Activated CD8-positive, alpha-beta T cell treated with anti-CD3 and anti-CD28 coated beads for 36 hours (primary cell): ENCODE measurements at regions not wholly inside any gene's neighbourhood (a gene's known extent, or its start where the extent isn't known, plus 50 kb on each side); places are given as distances from the start of the nearest gene placed in this dataset.

Experiments used
- ATAC-seq: fragments of 200-7000 bp; cut with Tn5 transposase; one replicate; pipeline ENCODE4 v1.10.0; 2021; ENCODE audit warnings: mild to moderate bottlenecking, moderate library complexity
- CTCF ChIA-PET: fragments of 350-600 bp; sonication (Branson Sonifier 250); formaldehyde crosslinking; loops from one replicate; lab custom pipeline; 2021; ENCODE audit warnings: antibody characterized with exemption; lab: Charles Lee
- POLR2A ChIA-PET: fragments of 350-600 bp; sonication (Branson Sonifier 250); formaldehyde crosslinking; loops from one replicate; lab custom pipeline; 2021; ENCODE audit warnings: antibody characterized with exemption; lab: Charles Lee
- DNase-seq: peaks from one replicate; pipeline ENCODE4 v3.0.0-alpha.2; 2020
- H3K27ac Mint-ChIP-seq: one replicate; pipeline ENCODE4 v1.8.0; 2021; ENCODE audit warnings: mild to moderate bottlenecking, mixed read lengths
- H3K27me3 Mint-ChIP-seq: one replicate; pipeline ENCODE4 v1.8.0; 2021; ENCODE audit warnings: mixed read lengths
- H3K36me3 Mint-ChIP-seq: one replicate; pipeline ENCODE4 v1.8.0; 2021; ENCODE audit warnings: low read depth, mixed read lengths
- H3K4me1 Mint-ChIP-seq: one replicate; pipeline ENCODE4 v1.8.0; 2021; ENCODE audit warnings: low read depth, mixed read lengths
- H3K4me3 Mint-ChIP-seq: one replicate; pipeline ENCODE4 v1.8.0; 2021; ENCODE audit warnings: mild to moderate bottlenecking, moderate library complexity, mixed read lengths
- H3K9me3 Mint-ChIP-seq: one replicate; pipeline ENCODE4 v1.8.0; 2021; ENCODE audit warnings: mixed read lengths
- CTCF ChIP-seq: fragments of 200-600 bp; IDR thresholded peaks from one replicate; pipeline ENCODE4 v1.8.0; 2022; ENCODE audit warnings: antibody characterized with exemption, mild to moderate bottlenecking
- intact Hi-C: fragments of 100-400 bp; cut with micrococcal nuclease; formaldehyde crosslinking; loops from one replicate; pipeline ENCODE4 v1.10.0; 2022

GRCh38 chr20:37463726-37464494 is 57.1 kb upstream of the NNAT start:
- no peaks in the 10 kb centered on the region for H3K4me1 Mint-ChIP-seq
- H3K27me3 Mint-ChIP-seq = peaks cover 7% of the 10 kb centered on the region
- CTCF ChIA-PET = interaction anchor here (0.6 kb wide), 1 partner anchor 302 kb away, joined by 3 read pairs; no protein-coding TSS in a partner anchor
- DNase-seq (no peak), ATAC-seq (no peak)
- H3K4me3 Mint-ChIP-seq = no peak overlapping the region
- no peak overlapping the region for H3K27ac Mint-ChIP-seq
- H3K9me3 Mint-ChIP-seq = no peaks in the 10 kb centered on the region
- POLR2A ChIA-PET = no interaction called here
- intact Hi-C loops = no loop called here
- no peak for TF ChIP-seq CTCF
- H3K36me3 Mint-ChIP-seq = no peaks in the 10 kb centered on the region

GRCh38 chr20:37464611-37465010 is 56.4 kb upstream of the NNAT start:
- no peak for DNase-seq
- POLR2A ChIA-PET = no interaction called here

More at GRCh38 chr20:37464611-37465010, 56.4 kb upstream of the NNAT start:
- Mint-ChIP-seq H3K27me3 (peaks cover 7% of the 10 kb centered on the region), H3K36me3 (no peaks in the 10 kb centered on the region), H3K27ac (no peak overlapping the region), H3K9me3 (no peaks in the 10 kb centered on the region), H3K4me1 (no peaks in the 10 kb centered on the region), H3K4me3 (no peak overlapping the region)
- CTCF ChIA-PET = interaction anchor here (0.6 kb wide), 1 partner anchor 301 kb away, joined by 3 read pairs; no protein-coding TSS in a partner anchor
- ATAC-seq = no peak
- intact Hi-C loops = no loop called here
- no peak for TF ChIP-seq CTCF
